GM20000 (cell line): ENCODE measurements at regions not wholly inside any gene's neighbourhood (a gene's known extent, or its start where the extent isn't known, plus 50 kb on each side); places are given as distances from the start of the nearest gene placed in this dataset.

Experiments used
- DNase-seq: peaks from one replicate; pipeline ENCODE4 v3.0.0; 2012; ENCODE audit warnings: low spot score
- CTCF ChIP-seq: IDR thresholded peaks from 2 replicates; pipeline ENCODE4 v1.5.1; 2012; ENCODE audit warnings: mild to moderate bottlenecking, control low read depth; ENCODE audit errors: extremely low read depth, missing control alignments

- no peak for DNase-seq
Measured at GRCh38 chr3:153095441-153095840, 66.6 kb upstream of the RAP2B start.

GRCh38 chr3:153096731-153097131 is 65.3 kb upstream of the RAP2B start:
- no peak for DNase-seq
- no peak for TF ChIP-seq CTCF

More at GRCh38 chr3:153095441-153095840, 66.6 kb upstream of the RAP2B start:
- TF ChIP-seq CTCF: no peak

GRCh38 chr3:153097213-153097612 is 64.8 kb upstream of the RAP2B start:
- DNase-seq: no peak
- no peak for TF ChIP-seq CTCF

GRCh38 chr3:153099131-153099530 is 62.9 kb upstream of the RAP2B start:
- TF ChIP-seq CTCF: no peak
- DNase-seq: no peak

GRCh38 chr3:153103406-153103945 is 58.5 kb upstream of the RAP2B start:
- no peak for DNase-seq
- TF ChIP-seq CTCF: no peak

- TF ChIP-seq CTCF: no peak
- no peak for DNase-seq
Measured at GRCh38 chr3:153110041-153110440, 52.0 kb upstream of the RAP2B start.

- no peak for TF ChIP-seq CTCF
- no peak for DNase-seq
Measured at GRCh38 chr3:153111016-153111415, 51.0 kb upstream of the RAP2B start.
